GM18505 (cell line): ENCODE measurements at regions not wholly inside any gene's neighbourhood (a gene's known extent, or its start where the extent isn't known, plus 50 kb on each side); places are given as distances from the start of the nearest gene placed in this dataset.

Experiments
- ATAC-seq: cut with Tn5 transposase; IDR thresholded peaks from one replicate; pipeline ENCODE4 v1.9.1; 2021; ENCODE audit not compliant: unreplicated experiment
- POLR2A ChIP-seq: IDR thresholded peaks from 4 replicates; pipeline ENCODE4 v1.6.1; 2011; ENCODE audit warnings: borderline replicate concordance; ENCODE audit not compliant: insufficient read depth, insufficient read length; ENCODE audit errors: extremely low read depth

DNA sequence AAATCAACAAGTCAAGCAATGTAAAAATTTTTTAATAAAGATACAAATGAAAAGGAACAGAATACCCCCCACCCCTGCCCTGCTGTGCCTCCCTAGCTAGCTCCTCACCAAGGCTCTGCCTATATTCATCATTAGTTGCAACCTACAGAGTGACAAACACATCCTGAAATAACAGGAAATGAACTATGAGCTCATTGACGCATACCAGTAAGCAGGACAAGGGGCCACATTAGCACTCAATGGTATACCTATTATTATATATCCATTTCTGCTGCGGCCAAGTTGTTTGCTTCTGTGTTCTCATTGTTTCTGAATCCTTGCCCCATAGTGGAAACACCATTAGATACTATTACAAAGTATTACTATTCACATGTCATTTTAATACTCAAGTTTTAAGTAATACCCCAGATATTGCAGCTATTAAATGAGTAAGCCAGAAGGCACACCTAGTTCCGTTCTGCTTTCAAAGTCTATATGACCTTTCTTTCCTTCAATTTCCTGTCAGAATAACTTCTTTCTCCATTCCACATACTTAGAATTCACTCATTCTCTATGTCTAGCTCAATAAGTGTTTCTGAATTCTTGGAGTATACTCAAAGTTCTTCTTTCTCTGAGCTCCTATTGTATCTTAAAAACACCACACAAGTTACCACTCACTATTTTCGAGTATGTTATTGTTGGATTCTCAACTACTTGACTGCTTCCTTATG is 1214.9 kb downstream of the PLA2G4A start:
- TF ChIP-seq POLR2A = no peak
- ATAC-seq = no peak

DNA sequence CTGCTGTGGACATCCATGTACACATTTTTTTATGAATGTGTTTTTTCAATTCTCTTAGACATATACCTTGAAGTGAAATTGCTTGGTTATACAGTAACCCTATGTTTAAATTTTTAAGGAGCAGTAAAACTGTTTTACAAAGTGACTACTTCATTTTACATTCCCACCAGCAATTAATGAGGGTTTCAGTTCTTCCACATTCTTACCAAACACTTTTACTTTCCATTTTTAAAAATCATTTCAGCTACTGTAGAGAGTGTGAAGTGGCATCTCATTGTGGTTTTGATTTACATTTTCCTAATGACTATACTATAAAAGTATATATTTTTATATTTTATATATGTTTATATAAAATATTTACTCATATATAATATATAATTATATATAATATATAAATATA is 1221.5 kb downstream of the PLA2G4A start:
- ATAC-seq = no peak
- no peak for TF ChIP-seq POLR2A

DNA sequence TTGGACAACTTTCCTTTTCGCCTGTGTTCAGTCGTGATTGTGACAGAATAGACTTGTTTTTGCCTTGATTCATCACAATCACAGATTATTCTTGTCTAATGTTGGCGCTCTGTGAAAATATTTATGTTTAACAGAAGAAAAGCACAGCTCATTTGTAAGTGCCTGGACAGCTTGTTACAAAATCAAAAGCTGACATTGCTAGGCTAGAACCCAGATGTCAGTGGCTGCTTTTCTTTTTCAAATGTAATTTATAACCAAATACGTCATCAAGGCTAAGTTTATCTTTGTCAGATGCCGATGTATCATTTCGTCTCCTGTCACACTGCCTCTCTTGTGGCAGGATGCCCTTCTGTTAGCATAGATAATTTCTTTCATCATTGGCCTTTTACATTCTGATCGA is 1227.3 kb downstream of the PLA2G4A start:
- ATAC-seq = no peak
- TF ChIP-seq POLR2A = no peak

DNA sequence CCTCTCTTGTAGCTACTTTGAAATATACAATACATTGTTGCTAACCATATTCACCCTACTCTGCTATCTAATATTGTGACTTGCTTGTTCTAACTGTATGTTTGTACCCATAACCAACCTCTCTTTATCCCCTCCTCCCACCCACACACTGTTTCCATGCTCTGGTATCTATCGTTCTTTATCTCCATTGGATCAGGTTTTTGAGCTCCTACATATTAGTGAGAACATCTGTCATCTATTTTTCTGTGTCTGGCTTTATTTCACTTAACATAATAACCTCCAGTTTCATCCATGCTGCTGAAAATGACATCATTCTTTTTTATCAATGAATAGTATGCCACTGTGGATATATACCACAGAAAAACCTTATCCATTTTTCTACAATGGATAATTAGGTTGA is 1230.1 kb downstream of the PLA2G4A start:
- no peak for TF ChIP-seq POLR2A
- ATAC-seq = no peak

DNA sequence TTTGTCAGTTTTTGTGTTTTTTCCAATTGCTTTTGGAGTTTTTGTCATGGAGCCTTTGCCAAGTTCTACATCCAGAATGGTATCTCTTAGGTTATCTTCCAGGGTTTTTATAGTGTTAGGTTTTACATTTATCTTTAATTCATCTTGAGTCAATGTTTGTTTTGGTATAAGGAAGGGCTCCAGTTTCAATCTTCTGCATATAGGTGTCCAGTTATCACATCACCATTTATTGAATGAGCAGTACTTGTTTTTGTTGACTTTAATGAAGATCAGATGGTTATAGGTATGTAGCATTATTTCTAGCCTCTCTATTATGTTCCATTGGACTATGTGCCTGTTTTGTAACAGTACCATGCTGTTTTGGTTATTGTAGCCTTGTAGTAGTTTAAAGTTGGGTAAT is 1233.1 kb downstream of the PLA2G4A start:
- TF ChIP-seq POLR2A = no peak
- ATAC-seq = no peak

DNA sequence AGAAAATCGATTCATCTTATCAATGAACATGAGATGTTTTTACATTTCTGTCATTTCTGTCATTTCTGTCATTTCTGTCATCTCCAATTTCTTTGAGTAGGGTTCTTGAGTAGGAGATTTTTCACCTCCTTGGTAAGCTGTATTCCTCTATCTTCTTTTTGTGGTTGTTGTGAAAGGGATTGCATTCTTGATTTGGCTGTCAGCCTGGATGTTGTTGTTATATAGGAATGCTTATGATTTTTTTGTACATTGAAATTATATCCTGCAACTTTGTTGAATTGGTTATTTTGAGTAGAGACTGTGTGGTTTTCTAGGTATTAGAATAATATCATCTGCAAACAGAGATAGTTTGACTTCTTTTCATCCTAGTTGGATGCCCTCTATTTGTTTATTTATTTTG is 1233.7 kb downstream of the PLA2G4A start:
- no peak for TF ChIP-seq POLR2A
- no peak for ATAC-seq

DNA sequence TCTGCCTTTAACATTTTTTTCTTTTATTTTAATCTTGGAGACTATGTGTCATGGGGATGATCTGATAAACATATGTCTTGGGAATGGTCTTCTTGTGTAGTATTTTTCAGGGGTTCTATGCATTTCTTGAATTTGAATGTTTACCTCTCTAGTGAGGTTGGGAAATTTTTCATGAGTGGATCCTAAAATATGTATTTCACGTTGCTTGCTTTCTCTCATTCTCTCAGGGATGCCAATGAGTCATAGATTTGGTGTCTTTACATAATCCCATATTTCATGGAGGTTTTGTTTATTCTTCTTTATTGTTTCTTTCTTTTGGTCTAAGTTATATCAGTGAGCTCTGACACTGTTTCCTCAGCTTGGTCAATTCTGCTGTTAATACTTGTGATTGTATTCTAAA is 1237.2 kb downstream of the PLA2G4A start:
- TF ChIP-seq POLR2A = no peak

DNA sequence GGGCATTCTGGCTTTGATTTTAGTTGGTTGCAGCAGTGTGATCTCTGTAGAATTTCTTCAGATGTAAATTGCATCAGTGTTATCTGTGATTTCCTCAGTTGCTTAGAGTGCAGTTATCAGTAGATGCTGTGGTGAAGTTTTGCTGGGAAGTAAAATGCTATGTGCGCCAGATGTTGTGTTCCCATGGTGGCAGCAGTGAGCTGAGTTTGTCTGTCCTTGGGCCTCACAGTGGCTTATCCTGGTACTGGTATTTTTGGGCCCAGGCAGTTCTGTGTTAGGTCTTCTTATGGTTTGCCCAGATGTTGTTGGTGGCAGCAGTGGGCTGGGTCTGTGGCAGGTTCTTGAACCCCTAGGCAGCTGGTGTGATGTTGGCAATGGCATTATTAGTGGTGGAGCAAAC is 1242.1 kb downstream of the PLA2G4A start:
- no peak for ATAC-seq

More for the DNA sequence above, 1237.2 kb downstream of the PLA2G4A start:
- ATAC-seq = no peak

DNA sequence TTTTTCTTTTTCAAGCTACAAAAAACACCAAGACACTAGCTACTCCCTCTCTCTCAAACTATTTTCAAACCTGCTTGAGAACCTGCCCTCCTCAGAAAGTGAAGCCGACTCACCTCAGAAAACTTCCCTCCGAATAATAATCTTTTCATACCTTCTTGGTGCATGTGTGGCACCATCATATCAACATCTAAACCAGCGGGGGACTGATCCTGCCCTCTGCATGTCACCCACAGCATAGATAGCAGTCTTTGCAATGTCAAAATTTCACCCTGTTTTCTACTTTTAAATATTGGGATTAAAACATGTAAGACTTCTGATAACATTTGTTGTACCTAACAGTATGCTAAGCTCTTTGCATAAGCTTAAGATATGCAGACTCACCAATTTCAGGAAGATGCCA is 1260.3 kb downstream of the PLA2G4A start:
- ATAC-seq = no peak
- TF ChIP-seq POLR2A = no peak

More for the DNA sequence above, 1242.1 kb downstream of the PLA2G4A start:
- TF ChIP-seq POLR2A = no peak

DNA sequence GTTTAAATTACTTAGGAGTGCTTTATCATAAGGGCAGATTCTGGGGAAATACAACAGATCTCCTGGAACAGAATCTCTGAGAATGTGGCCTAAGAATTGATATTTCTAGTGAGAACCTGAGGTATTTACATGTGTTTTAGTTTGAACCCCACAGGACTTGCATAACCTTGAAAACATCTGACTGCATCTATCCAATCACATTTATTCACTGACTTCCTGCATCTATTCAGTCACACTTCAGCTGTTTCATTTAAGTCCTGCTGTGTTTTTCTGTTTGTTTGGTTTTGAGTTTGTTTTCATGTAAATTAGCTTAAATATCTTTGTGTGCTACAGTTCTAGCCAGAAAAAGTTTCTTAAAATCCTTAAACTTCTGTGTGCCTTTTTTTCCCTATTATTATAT is 1260.7 kb downstream of the PLA2G4A start:
- ATAC-seq = no peak
- TF ChIP-seq POLR2A = no peak

DNA sequence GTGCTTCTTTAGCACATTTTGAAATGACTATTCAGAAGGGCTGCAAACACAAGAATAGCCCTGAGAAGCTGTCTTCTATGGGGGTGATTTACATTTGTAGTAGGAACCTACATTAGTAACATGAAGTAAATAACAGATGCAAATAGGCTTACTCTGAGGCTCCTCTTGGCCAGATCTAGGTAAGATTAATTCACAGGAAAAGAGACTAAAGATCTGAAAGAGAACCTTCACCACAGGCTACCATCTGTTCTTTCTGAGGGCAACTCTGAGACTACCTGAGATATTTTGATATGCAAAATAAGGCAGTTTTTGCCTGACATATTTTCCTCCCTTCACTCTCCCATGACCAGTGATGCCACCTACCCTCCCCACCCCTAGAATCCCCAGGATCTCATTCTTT is 1267.8 kb downstream of the PLA2G4A start:
- no peak for TF ChIP-seq POLR2A
- no peak for ATAC-seq

DNA sequence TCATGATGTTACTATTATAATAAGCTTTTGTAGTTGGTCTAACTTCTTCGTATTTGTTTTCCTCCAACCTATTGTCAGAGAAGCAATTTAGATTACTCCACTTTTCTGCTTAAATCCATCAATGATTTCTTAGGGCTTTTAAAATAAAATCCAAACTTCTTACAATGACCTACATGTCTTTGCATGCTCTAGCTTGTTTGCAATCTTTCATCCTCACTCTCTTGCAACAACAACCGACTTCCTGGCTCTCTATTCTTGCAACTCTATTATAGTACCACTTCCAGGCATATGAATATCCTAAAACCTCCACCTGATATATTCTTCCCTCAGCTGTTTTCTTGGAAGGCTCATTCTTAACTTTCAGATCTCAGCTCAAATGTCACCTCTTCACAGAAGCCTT is 1288.7 kb downstream of the PLA2G4A start:
- TF ChIP-seq POLR2A = no peak
- ATAC-seq = no peak

DNA sequence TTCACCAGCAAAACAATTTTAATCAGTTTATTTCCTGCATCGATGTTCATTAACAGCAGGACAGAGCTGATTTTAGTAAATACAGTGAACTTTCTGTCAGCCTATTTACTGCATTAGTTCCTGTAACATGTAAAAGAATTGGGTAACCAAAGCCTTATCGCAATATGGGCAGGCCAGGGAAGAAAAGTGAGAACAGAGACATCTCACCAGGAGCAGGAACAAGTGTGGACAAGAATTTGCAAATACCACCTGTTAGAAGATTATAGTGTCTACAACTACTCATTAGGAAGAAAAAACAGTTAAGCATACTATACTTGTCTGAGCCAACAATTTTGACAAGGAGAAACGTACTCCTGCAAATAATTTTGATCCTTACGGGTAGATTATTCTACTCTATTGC is 1293.9 kb downstream of the PLA2G4A start:
- ATAC-seq = no peak
- no peak for TF ChIP-seq POLR2A

DNA sequence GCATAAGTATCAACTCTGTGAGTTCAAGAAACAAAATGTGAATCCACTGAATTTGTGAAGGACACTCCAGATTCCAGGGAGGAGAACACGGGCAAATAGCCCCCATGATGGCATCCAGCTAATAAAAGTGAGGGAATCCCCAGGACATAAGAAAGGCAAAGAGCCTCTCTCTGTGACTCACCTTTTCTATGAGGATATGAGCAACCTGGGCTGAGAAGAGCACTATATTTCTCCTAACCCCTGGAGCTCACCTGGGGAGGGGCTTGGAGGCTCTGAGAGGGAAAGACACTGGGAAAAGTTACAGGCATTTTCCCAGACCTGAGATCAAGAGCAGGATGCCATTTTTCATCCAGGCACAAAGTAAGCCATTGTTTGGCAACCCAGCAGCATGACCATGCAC is 1298.8 kb downstream of the PLA2G4A start:
- no peak for TF ChIP-seq POLR2A
- no peak for ATAC-seq

DNA sequence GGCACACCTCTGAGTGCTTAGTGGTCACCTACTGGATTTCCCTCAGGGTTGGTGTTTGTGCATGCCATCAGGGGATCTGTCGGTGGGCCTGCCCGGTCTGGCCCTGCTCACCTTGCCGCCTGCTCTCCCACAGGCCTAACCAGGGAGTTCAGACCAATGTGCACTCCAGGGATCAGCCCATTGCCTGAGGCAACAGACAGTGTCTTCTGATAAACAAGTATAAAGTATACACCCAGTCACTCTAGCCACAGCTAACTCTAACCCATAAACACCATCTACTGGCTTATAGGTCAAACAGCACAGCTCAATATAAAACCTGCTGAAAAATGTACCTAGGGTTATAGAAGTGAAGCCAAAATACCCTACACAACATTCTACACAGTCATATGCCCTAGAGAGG is 1300.0 kb downstream of the PLA2G4A start:
- no peak for ATAC-seq
- TF ChIP-seq POLR2A = no peak
